NCI-H460 (cell line): ENCODE measurements at regions not wholly inside any gene's neighbourhood (a gene's known extent, or its start where the extent isn't known, plus 50 kb on each side); places are given as distances from the start of the nearest gene placed in this dataset.
"Not testable (repeated sequence)": the region's sequence is repeated elsewhere in the genome, so short reads cannot be mapped to it uniquely, and the experiment has no call there.

Source experiments
- DNase-seq: peaks from one replicate; pipeline ENCODE4 v3.0.0-alpha.2; 2016; ENCODE audit warnings: low read depth; ENCODE audit errors: extremely low read depth

GRCh38 chr16:63690267-63690666, 1431.6 kb downstream of the CDH11 start:
- no peak for DNase-seq

DNA sequence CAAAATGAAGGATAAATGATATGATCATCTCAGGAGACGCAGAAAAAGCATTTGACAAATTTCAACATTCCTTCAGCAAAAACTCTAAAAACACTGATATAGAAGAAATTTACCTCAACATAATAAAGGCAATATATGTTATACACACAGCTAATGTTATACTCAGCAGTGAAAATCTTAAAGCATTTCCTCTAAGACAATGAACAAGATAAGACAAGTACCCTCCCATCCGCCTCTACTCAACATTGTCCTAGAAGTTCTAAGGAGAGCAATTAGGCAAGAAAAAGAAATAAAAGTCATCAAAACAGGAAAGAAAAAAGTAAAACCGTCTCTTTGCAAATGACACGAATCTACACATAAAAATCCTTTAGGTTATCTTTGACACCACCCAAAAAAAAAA, 1432.8 kb downstream of the CDH11 start:
- no peak for DNase-seq

GRCh38 chr16:63684149-63685101, 1437.4 kb downstream of the CDH11 start:
- DNase-seq: no peak

- no peak for DNase-seq
These were observed 1439.0 kb downstream of the CDH11 start for GRCh38 chr16:63682844-63683243.

DNA sequence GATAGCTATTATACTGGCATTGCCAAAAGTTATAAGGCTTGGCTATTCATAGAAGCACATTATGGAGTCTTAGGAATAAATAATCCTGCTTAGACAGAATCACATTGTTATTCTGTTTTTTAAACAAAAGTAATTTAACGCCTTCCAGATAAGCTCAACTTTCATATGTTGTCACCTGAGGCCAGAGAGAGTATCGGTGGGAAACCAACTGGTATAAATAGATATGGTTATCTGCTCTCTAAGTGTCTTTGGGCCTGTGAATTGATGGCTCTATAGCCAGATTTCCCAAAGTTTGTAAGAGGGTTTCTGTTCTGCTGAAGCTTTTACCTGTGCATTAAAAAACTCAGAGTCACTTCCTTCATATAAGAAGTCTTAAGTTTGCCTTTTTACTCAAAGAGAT, 1449.4 kb downstream of the CDH11 start:
- no peak for DNase-seq

DNA sequence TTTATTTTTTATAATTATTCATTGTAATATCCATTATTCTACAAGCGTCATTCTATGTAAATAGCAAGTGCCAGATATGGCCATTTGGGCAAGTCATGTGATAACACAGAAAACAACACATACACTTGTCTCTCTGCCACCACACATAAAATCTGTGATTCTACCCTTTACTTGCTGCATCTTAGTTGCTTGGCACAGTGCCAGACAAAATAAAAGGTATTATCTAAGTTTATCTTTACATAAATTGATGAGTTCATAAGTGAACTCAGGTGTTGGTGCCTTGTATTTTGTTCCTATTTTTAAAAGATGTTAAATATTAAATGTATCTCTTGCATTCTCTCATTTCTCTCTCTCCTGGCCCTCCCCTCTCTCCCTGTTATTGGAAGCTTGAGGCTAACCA, 1458.7 kb downstream of the CDH11 start:
- no peak for DNase-seq

GRCh38 chr16:63655846-63656245, 1466.0 kb downstream of the CDH11 start:
- DNase-seq: no peak

GRCh38 chr16:63653044-63653839, 1468.6 kb downstream of the CDH11 start:
- DNase-seq: no peak

DNA sequence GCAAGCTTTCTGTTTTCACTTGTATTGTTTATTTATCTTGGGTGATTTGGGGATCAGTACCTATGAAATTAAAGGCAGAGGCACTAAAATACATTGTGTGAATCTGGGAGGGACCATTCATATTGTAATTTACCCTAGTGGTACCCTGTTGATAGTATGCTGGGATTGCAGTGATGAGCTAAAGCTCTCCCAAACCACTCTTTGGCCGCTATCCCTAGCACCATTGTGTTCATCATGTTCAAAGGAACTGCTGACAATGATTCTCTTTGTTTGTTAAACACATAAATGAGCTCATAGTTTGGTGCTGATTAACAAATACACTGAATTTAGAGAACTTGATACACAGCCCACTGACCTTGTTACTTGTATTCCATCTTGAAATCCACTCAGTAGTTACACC, 1469.8 kb downstream of the CDH11 start:
- no peak for DNase-seq

DNA sequence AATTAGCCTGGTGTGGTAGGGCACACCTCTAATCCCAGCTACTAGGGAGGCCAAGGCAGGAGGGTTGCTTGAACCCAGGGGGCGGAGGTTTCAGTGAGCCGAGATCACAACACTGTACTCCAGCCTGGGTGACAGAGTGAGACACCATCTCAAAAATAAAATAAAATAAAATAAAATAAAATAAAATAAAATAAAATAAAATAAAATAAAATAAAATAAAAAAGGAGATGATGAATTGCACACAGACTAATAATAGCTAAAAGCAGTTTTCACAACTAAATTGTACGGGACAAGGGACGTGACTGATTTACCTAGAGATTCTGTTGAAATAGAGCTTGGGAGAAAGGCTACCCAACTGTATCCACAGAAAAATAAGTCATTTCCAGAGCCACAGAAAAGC, 1471.3 kb downstream of the CDH11 start:
- DNase-seq: no peak

DNA sequence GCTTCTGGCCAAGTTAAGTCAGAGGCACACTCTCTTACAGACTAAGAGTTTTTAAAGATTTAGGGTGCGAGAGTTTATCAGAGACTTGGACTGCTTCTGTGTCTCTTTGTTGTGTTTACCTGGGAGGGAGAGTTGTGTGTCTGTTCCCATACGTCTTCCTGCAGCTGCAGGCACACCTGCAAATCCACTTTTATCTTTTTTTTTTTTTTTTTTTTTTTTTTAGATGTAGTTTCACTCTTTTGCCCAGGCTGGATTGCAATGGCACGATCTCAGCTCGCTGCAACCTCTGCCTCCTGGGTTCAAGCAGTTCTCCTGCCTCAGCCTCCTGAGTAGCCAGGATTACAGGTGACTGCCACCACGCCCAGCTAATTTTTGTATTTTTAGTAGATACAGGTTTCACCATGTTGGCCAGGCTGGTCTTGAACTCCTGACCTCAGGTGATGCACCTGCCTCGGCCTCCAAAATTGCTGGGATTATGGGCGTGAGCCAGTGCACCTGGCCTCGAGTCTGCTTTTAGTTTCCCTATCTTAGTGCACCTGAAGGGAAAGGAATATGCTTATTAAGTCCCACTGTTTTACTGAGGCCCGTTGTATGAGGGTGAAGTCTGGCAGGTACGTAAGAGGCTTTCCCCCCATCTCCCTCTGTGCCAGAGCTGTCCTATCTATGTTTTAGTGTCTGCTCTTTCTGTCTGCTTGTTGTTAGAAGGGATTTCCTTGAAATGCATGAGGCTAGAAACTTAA, 1488.0 kb downstream of the CDH11 start:
- not testable (repeated sequence) for DNase-seq

DNA sequence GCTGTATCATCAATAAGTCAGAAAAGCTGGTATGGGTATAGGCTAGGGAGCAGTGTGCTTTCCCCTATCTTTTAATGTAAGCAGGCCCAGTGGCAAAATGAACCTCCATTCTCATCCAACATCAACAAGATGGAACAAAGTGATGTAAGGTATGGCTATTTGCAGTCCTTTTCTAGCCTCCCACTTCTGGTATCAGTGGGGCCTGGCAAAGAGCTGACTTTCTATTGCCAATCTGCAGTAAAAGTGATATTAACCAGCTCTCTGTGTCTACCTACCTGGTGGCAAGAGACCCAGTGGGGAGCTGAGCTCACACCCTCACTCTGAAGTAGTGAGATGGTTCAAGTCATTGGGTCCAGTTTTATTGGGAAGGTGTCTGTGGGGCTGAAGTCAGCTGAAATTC, 1492.6 kb downstream of the CDH11 start:
- no peak for DNase-seq

GRCh38 chr16:63628812-63629211, 1493.1 kb downstream of the CDH11 start:
- no peak for DNase-seq

DNA sequence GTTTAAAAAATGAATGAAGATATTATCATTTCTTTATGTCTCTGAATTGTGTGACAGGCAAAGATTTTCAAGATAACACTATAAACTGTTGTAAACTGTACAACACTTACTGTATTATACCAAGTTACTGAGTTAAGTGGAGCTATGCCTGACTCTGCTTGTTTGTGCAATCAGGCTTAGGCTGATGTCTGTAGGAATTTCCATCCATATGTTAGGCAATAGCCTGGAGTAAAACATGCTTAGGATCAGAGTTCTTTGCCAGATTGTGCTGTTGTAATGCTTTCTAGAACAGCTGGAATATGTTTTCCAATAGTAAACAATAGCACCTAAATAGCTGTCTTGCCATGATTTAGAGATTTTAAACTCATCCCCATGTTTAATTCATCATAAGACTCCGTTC, 1496.7 kb downstream of the CDH11 start:
- no peak for DNase-seq

DNA sequence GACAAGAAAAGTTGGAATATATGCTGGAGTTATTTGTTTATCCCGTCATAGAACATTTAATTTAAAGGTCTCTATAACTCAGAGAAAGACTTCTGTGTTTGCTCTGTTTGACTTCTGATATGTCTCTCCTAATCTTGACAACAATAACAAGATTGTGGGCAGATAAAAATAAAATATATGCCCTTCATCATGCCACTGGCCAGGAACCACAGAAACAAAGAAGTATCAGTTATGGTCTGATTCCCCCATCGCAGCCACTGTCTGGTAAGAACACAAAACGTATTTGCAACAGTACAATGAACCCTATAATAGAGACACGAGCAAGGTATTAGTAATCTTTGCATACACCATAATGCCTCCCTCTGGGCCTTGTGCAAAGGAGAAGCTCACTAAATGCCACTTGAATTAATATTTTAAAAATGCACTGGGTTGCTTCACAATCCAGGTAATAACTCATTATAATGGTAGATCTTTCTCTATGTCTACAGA, 1498.3 kb downstream of the CDH11 start:
- DNase-seq: no peak

- no peak for DNase-seq
These were observed 1502.9 kb downstream of the CDH11 start for GRCh38 chr16:63618896-63619485.

DNA sequence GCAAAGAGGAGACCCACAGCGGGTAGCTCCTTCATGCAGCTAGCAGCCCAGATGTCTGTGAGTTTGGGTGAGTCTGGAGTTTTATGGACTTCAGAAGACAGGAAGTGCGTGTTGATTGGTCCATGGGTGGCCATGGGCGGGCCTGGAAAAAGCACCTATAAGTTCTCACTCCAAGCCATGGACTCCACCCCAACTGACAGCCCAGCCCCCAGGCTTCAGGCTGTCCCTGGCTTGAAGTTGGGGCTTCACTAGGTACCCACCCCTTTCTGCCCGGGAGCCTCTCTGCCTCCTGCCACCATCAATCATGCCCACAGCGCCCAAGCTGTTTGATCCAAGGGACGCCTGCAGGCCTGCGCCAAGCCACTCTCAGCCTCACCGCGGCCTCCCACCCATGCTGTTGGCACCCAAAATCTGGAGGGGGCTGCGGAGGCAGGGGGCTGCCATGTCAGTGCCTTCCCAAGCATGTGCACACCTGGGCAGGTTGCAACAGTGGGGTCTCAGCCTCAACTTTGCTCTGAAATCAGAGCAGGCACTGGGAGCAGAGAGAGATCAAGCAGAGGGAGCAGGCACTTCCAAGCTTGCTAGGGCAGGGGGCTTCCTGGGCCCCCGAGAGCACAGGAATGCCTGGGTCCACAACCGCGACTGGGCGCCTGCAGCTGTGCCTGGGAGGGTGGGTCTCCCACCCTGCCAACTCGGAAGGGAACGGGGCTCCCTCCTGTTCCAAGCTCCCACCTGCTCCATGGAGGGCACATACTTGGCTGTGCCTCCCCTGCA, 1503.7 kb downstream of the CDH11 start:
- no peak for DNase-seq

- DNase-seq: no peak
These were observed 1504.5 kb downstream of the CDH11 start for GRCh38 chr16:63617047-63617989.

DNA sequence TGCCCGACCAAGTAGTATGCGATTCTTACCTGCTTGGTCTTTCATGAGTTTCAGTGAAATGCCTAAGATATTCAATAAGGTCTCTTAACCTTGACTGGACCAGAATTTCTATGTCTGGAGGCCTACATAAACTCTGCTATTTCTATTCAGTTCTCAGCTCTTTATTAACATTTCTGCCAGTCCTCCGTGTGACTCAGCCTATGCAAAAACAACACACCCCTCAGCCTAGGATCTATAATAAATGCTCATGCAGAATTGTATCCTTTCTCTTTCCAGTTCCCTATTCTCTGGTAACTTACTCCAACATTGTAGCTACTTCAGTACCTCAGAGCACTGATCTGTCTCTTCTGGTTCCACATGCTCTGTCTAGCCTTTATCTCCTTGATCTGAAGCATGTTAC, 1507.4 kb downstream of the CDH11 start:
- no peak for DNase-seq
